ENCODE measurements at regions not wholly inside any gene's neighbourhood (a gene's known extent, or its start where the extent isn't known, plus 50 kb on each side); places are given as distances from the start of the nearest gene placed in this dataset.

GRCh38 chr1:10957133-10957532 lies 55.3 kb upstream of the TARDBP start (continued):
- TF ChIP-seq, protein P1, sequence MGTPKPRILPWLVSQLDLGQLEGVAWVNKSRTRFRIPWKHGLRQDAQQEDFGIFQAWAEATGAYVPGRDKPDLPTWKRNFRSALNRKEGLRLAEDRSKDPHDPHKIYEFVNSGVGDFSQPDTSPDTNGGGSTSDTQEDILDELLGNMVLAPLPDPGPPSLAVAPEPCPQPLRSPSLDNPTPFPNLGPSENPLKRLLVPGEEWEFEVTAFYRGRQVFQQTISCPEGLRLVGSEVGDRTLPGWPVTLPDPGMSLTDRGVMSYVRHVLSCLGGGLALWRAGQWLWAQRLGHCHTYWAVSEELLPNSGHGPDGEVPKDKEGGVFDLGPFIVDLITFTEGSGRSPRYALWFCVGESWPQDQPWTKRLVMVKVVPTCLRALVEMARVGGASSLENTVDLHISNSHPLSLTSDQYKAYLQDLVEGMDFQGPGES (IDR thresholded peaks at IDR 0.05): no peak
- no peak for TF ChIP-seq SRF (IDR thresholded peaks at IDR 0.05; ENCODE audit: low read depth in 2 of 2, low read length in 2 of 2)

GRCh38 chr1:10958614-10959013 lies 53.8 kb upstream of the TARDBP start:
- intact Hi-C loops (cut with micrococcal nuclease; ENCODE audit: unreplicated experiment): no loop called here
- ATAC-seq (no peak), DNase-seq (ENCODE audit: low read depth, low spot score) (no peak), FAIRE-seq (no peak)
- no peak overlapping the region for H3K4me3 ChIP-seq
- ChIA-PET CTCF (interaction anchor here (1.0 to 1.2 kb wide), 2 partner anchors 16 to 79 kb away, joined by 3 to 4 read pairs; no protein-coding TSS in a partner anchor), SMC1A (ENCODE audit: uncharacterized antibody, unreplicated experiment) (no interaction called here), POLR2A (no interaction called here), RAD21 (ENCODE audit: unreplicated experiment) (no interaction called here)
- H2AFZ ChIP-seq (ENCODE audit: control insufficient read depth, low read depth, low read length): no peak overlapping the region
- H3K9ac ChIP-seq (ENCODE audit: control insufficient read depth, insufficient read depth, low read length): no peak overlapping the region
- TF ChIP-seq CBX3 (IDR thresholded peaks at IDR 0.05; ENCODE audit: borderline replicate concordance, low read depth): no peak
- peak; percentile 14 for TF ChIP-seq BCL3 (IDR thresholded peaks at IDR 0.05; ENCODE audit: borderline replicate concordance, insufficient read depth, low read depth, low read length, poor library complexity, severe bottlenecking)
- TF ChIP-seq WRNIP1 (IDR thresholded peaks at IDR 0.05; ENCODE audit: borderline replicate concordance, low read depth, low read length): no peak
- no peak for TF ChIP-seq HCFC1 (IDR thresholded peaks at IDR 0.05; ENCODE audit: low read length)
- no peak for TF ChIP-seq DPF2 (IDR thresholded peaks at IDR 0.05)
- TF ChIP-seq, protein P2, sequence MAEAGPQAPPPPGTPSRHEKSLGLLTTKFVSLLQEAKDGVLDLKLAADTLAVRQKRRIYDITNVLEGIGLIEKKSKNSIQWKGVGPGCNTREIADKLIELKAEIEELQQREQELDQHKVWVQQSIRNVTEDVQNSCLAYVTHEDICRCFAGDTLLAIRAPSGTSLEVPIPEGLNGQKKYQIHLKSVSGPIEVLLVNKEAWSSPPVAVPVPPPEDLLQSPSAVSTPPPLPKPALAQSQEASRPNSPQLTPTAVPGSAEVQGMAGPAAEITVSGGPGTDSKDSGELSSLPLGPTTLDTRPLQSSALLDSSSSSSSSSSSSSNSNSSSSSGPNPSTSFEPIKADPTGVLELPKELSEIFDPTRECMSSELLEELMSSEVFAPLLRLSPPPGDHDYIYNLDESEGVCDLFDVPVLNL (IDR thresholded peaks at IDR 0.05; ENCODE audit: low read depth, low read length): no peak
- peaks cover 12% of the 10 kb centered on the region for H3K4me1 ChIP-seq (ENCODE audit: control insufficient read depth, insufficient read depth, low read length)
- no peak overlapping the region for H3K4me2 ChIP-seq (ENCODE audit: control insufficient read depth, insufficient read depth)
- no peaks in the 10 kb centered on the region for H3K79me2 ChIP-seq (ENCODE audit: control insufficient read depth, insufficient read depth, low read length)
- H3K36me3 ChIP-seq (ENCODE audit: control insufficient read depth in 2 of 2, insufficient read depth in 2 of 2, low read length in 1 of 2): no peaks in the 10 kb centered on the region
- in situ Hi-C loops (cut with MboI): no loop called here
- peaks cover 3% of the 10 kb centered on the region; the same call in 2 of the 3 replicates for H3K9me3 ChIP-seq (replicated peaks; ENCODE audit: control insufficient read depth, insufficient read depth, low read length)
- H4K20me1 ChIP-seq (ENCODE audit: control insufficient read depth, insufficient read depth): no peaks in the 10 kb centered on the region
- H3K27me3 ChIP-seq (replicated peaks in 1 of 2; ENCODE audit: control insufficient read depth in 2 of 2, insufficient read depth in 2 of 2, low read length in 1 of 2): no peaks in the 10 kb centered on the region; a peak in 2 of 4 replicates
- no peak overlapping the region for H3K27ac ChIP-seq (ENCODE audit: control insufficient read depth, insufficient read depth)
- 70% methylated on average over 10 of the region's 10 CpGs for WGBS (ENCODE audit: insufficient coverage, insufficient replicate concordance, low lambda C conversion rate, missing lambda C conversion rate)
- no TSS peak for BruUV-seq (replicated peaks)

Data from GM12878 (cell line).